H1 (cell line): ENCODE measurements at regions not wholly inside any gene's neighbourhood (a gene's known extent, or its start where the extent isn't known, plus 50 kb on each side); places are given as distances from the start of the nearest gene placed in this dataset.

Experiments
- CTCF ChIA-PET: fragments of 300-600 bp; sonication (Branson Sonifier 250); formaldehyde crosslinking; loops from one replicate; lab custom pipeline; 2021; ENCODE audit not compliant: partially characterized antibody; lab: Charles Lee
- POLR2A ChIA-PET: fragments of 300-600 bp; sonication (Branson Sonifier 250); formaldehyde crosslinking; loops from one replicate; lab custom pipeline; 2021; ENCODE audit warnings: inconsistent platforms; ENCODE audit not compliant: partially characterized antibody; lab: Charles Lee
- DNase-seq, 2 experiments: peaks; one replicate each; pipeline versions ENCODE4 v3.0.0 to v3.0.0-alpha.2; 2010 to 2022; ENCODE audit warnings: low spot score in 2 of 2, low read depth in 1 of 2, mixed read lengths in 1 of 2
- FAIRE-seq: peaks from 2 replicates; lab custom pipeline; 2011; peaks lifted over from hg19 to GRCh38; lab: Jason Lieb, UNC
- H2AFZ ChIP-seq: 2 replicates; pipeline ENCODE4 v1.8.1; 2012; ENCODE audit warnings: low read length, inconsistent platforms
- H2AK5ac ChIP-seq: 2 replicates; pipeline ENCODE4 v1.6.1; 2013; ENCODE audit warnings: low read depth, low read length
- H2BK120ac ChIP-seq: replicated peaks from 2 replicates; pipeline ENCODE3; 2013; ENCODE audit warnings: low read depth, low read length, inconsistent platforms
- H2BK12ac ChIP-seq: 2 replicates; pipeline ENCODE4 v1.6.1; 2013; ENCODE audit warnings: low read depth, low read length
- H2BK15ac ChIP-seq: 2 replicates; pipeline ENCODE4 v1.6.1; 2013; ENCODE audit warnings: low read length
- H2BK20ac ChIP-seq: 2 replicates; pipeline ENCODE4 v1.6.1; 2013; ENCODE audit warnings: low read length
- H2BK5ac ChIP-seq: 2 replicates; pipeline ENCODE4 v1.6.1; 2013; ENCODE audit warnings: low read depth, low read length
- H3K14ac ChIP-seq: 2 replicates; pipeline ENCODE4 v1.6.1; 2013; ENCODE audit warnings: inconsistent platforms; ENCODE audit not compliant: insufficient read length
- H3K18ac ChIP-seq: 2 replicates; pipeline ENCODE4 v1.6.1; 2013; ENCODE audit warnings: low read length; ENCODE audit errors: extremely low read depth
- H3K23ac ChIP-seq: 2 replicates; pipeline ENCODE4 v1.6.1; 2013; ENCODE audit warnings: inconsistent platforms; ENCODE audit not compliant: insufficient read length
- H3K23me2 ChIP-seq: 2 replicates; pipeline ENCODE4 v1.6.1; 2013; ENCODE audit warnings: low read depth, low read length
- H3K27ac ChIP-seq: 2 replicates; pipeline ENCODE4 v1.6.1; 2011; ENCODE audit warnings: low read depth, low read length, inconsistent platforms
- H3K27me3 ChIP-seq, 4 experiments: replicated peaks in 1 of 4; 1 replicate in 1 of 4; 2 replicates in 3 of 4; pipeline versions ENCODE4 v1.6.1 to v1.8.1; 2011 to 2013; ENCODE audit warnings: low read length in 3 of 4, mild to moderate bottlenecking in 3 of 4, inconsistent platforms in 2 of 4, mixed read lengths in 2 of 4, moderate library complexity in 1 of 4; ENCODE audit not compliant: control insufficient read depth in 3 of 4, insufficient read depth in 3 of 4; ENCODE audit errors: extremely low read depth in 1 of 4
- H3K36me3 ChIP-seq, 4 experiments: 2 replicates each; pipeline versions ENCODE4 v1.6.1 to v1.8.1; 2011 to 2013; ENCODE audit warnings: mild to moderate bottlenecking in 4 of 4, low read length in 3 of 4, moderate library complexity in 2 of 4, control low read depth in 1 of 4, inconsistent platforms in 1 of 4; ENCODE audit not compliant: insufficient read depth in 4 of 4, control insufficient read depth in 2 of 4
- H3K4ac ChIP-seq: replicated peaks from 2 replicates; pipeline ENCODE3; 2013; ENCODE audit warnings: low read length, low read depth, mixed read lengths, inconsistent platforms; ENCODE audit not compliant: insufficient read length
- H3K4me1 ChIP-seq, 4 experiments: replicated peaks in 1 of 4; 1 replicate in 1 of 4; 2 replicates in 3 of 4; pipeline versions ENCODE4 v1.6.1 to v1.8.1; 2011 to 2013; ENCODE audit warnings: low read length in 3 of 4, inconsistent platforms in 2 of 4, mixed read lengths in 1 of 4; ENCODE audit not compliant: insufficient read depth in 4 of 4, control insufficient read depth in 3 of 4
- H3K4me2 ChIP-seq, 2 experiments: 2 replicates each; pipeline versions ENCODE4 v1.6.1 to v1.8.1; 2011 to 2013; ENCODE audit warnings: low read depth in 2 of 2, low read length in 2 of 2, control low read depth in 1 of 2, inconsistent platforms in 1 of 2, mild to moderate bottlenecking in 1 of 2; ENCODE audit not compliant: insufficient read depth in 1 of 2
- H3K4me3 ChIP-seq, 4 experiments: fragments of 200-600, 300-600 bp in 1 of 4; sonication (generic), shearing (Covaris generic), sonication (Bioruptor Twin) in 1 of 4; 2 replicates each; pipeline versions ENCODE4 v1.5.1 to v1.8.1; 2011 to 2016; ENCODE audit warnings: low read length in 4 of 4, low read depth in 3 of 4, control low read depth in 2 of 4, inconsistent platforms in 2 of 4, mild to moderate bottlenecking in 2 of 4, mixed read lengths in 1 of 4, moderate library complexity in 1 of 4; ENCODE audit not compliant: insufficient read depth in 2 of 4; ENCODE audit errors: extremely low read depth in 1 of 4
- H3K56ac ChIP-seq: replicated peaks from 2 replicates; pipeline ENCODE3; 2013; ENCODE audit warnings: low read depth, mild to moderate bottlenecking, mixed read lengths, low read length, inconsistent platforms; ENCODE audit not compliant: insufficient read length
- H3K79me1 ChIP-seq: 2 replicates; pipeline ENCODE4 v1.6.1; 2013; ENCODE audit warnings: low read depth, low read length, control low read depth
- H3K79me2 ChIP-seq, 2 experiments: 2 replicates each; pipeline versions ENCODE4 v1.6.1 to v1.8.1; 2012 to 2013; ENCODE audit warnings: low read length in 2 of 2, mild to moderate bottlenecking in 2 of 2, inconsistent platforms in 1 of 2; ENCODE audit not compliant: insufficient read depth in 2 of 2, control insufficient read depth in 1 of 2
- H3K9ac ChIP-seq, 4 experiments: replicated peaks in 1 of 4; 1 replicate in 1 of 4; 2 replicates in 3 of 4; pipeline versions ENCODE4 v1.6.1 to v1.8.1; 2011 to 2013; ENCODE audit warnings: low read depth in 3 of 4, low read length in 3 of 4, control low read depth in 2 of 4, mild to moderate bottlenecking in 2 of 4, moderate library complexity in 2 of 4, inconsistent platforms in 1 of 4; ENCODE audit errors: extremely low read depth in 1 of 4
- H3K9me3 ChIP-seq, 2 experiments: 2 replicates each; pipeline versions ENCODE4 v1.6.1 to v1.8.1; 2012 to 2013; ENCODE audit warnings: mild to moderate bottlenecking in 2 of 2, moderate library complexity in 2 of 2, control low read depth in 1 of 2, inconsistent platforms in 1 of 2, low read depth in 1 of 2, low read length in 1 of 2, mixed read lengths in 1 of 2; ENCODE audit not compliant: insufficient read depth in 2 of 2
- H4K20me1 ChIP-seq, 2 experiments: replicated peaks in 1 of 2; 2 replicates each; pipeline versions ENCODE3 to v1.8.1; 2011 to 2013; ENCODE audit warnings: inconsistent platforms in 2 of 2, low read length in 2 of 2, mild to moderate bottlenecking in 1 of 2; ENCODE audit not compliant: insufficient read depth in 2 of 2, control insufficient read depth in 1 of 2
- H4K5ac ChIP-seq: 2 replicates; pipeline ENCODE4 v1.6.1; 2013; ENCODE audit warnings: low read length, low read depth, mixed read lengths, inconsistent platforms; ENCODE audit not compliant: insufficient read length
- H4K8ac ChIP-seq: 2 replicates; pipeline ENCODE4 v1.8.0; 2013; ENCODE audit warnings: mild to moderate bottlenecking, moderate library complexity, low read length, inconsistent platforms; ENCODE audit not compliant: insufficient read depth; ENCODE audit errors: extremely low read depth
- H4K91ac ChIP-seq: replicated peaks from 2 replicates; pipeline ENCODE3; 2013; ENCODE audit warnings: low read length, mixed read lengths, inconsistent platforms; ENCODE audit not compliant: insufficient read length
- CREB1 ChIP-seq: IDR thresholded peaks from 2 replicates; pipeline ENCODE4 v1.6.1; 2012; ENCODE audit warnings: inconsistent platforms
- RBBP5 ChIP-seq: IDR thresholded peaks from 2 replicates; pipeline ENCODE4 v1.7.1; 2012; ENCODE audit warnings: low read depth, mild to moderate bottlenecking, inconsistent platforms, low read length, moderate library complexity, borderline replicate concordance
- SIX5 ChIP-seq: IDR thresholded peaks from 2 replicates; pipeline ENCODE4 v1.6.1; 2011; ENCODE audit warnings: mild to moderate bottlenecking, low read depth, low read length
- WGBS, 2 experiments: shearing (Covaris generic) in 1 of 2; methylation state at CpG; one replicate each; pipeline versions ENCODE4 v1.1.6 to v1.1.7; 2013 to 2015; ENCODE audit warnings: low lambda C conversion rate in 2 of 2, mixed read lengths in 2 of 2, inconsistent platforms in 1 of 2, low coverage in 1 of 2, missing lambda C conversion rate in 1 of 2; ENCODE audit not compliant: insufficient replicate concordance in 2 of 2, insufficient coverage in 1 of 2, insufficient read length in 1 of 2; ENCODE audit errors: extremely low coverage in 1 of 2, missing lambda C conversion rate in 1 of 2; 5-methylcytosine and 5-hydroxymethylcytosine counted together

DNA sequence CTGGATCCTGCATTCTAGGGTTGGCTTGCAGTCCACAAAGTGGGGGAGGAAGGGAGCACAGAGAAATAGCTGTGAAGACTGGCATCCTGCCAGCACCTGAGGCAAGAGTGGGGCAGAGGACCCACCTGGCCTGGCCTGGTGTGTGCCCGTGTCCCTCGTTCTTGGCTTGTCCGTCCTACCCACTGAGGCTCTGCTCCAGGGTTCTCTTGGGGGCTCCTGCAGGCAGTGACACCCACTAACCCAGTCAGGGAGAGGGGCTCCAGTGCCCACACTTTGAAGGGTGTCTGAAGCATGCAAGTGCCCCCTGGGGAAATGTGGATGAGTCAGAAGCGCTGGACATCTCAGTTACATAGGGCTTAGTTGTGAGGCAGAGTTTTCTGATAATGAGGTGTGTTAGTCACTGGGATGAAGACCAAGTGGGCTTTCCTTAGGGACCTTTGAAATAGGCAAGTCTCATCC, 79.4 kb downstream of the SLC4A3 start:
- no peak overlapping the region for H3K27ac ChIP-seq
- TF ChIP-seq CREB1 (no peak), SIX5 (no peak), RBBP5 (no peak)
- no peak overlapping the region for H4K91ac ChIP-seq
- peaks cover 1 to 10% (median 7%) of the 10 kb centered on the region in 4 experiments; a peak in 5 of 7 replicates for H3K4me1 ChIP-seq
- ChIA-PET CTCF (interaction anchor here (1.0 to 3.7 kb wide), 3 partner anchors 17 to 143 kb away, joined by 3 to 25 read pairs (median 3); no protein-coding TSS in a partner anchor), POLR2A (no interaction called here)
- 0 out of 7 replicates have a peak, but pooled peaks cover 0 to 2% (median 0%) of the 10 kb centered on the region in 4 experiments for H3K27me3 ChIP-seq
- no peaks in the 10 kb centered on the region for H3K23me2 ChIP-seq
- no peak overlapping the region for H4K5ac ChIP-seq
- H3K79me1 ChIP-seq = no peaks in the 10 kb centered on the region
- H3K9ac ChIP-seq = no peak overlapping the region
- H2AK5ac ChIP-seq = no peak overlapping the region
- peak overlapping the region; percentile 51; the same call in 1 of the 2 replicates for H2BK12ac ChIP-seq
- FAIRE-seq = no peak
- H2BK120ac ChIP-seq = no peak overlapping the region
- no peaks in the 10 kb centered on the region for H3K36me3 ChIP-seq
- peak overlapping the region; percentile 3; the same call in 1 of the 2 replicates for H2BK20ac ChIP-seq
- H4K20me1 ChIP-seq = no peaks in the 10 kb centered on the region
- no peak overlapping the region for H3K4me3 ChIP-seq
- H3K23ac ChIP-seq = no peak overlapping the region
- 0 out of 2 replicates have a peak overlapping the region, but pooled peaks have one; percentile 23 for H2BK5ac ChIP-seq
- no peak overlapping the region for H3K14ac ChIP-seq
- H2AFZ ChIP-seq = no peak overlapping the region
- no peak overlapping the region; the same call in 1 of the 2 replicates for H3K18ac ChIP-seq
- no peak overlapping the region for H3K4ac ChIP-seq
- H4K8ac ChIP-seq = no peak overlapping the region
- no peak overlapping the region for H3K56ac ChIP-seq
- WGBS, 2 experiments = 90% methylated on average over 4 of the region's 4 CpGs; no CpG with 5 or more reads in 1 of the 2 experiments
- peak in 1 of 2 experiments; percentile 41 for DNase-seq
- no peaks in the 10 kb centered on the region for H3K79me2 ChIP-seq
- H3K4me2 ChIP-seq = 0 out of 4 replicates have a peak overlapping the region, but pooled peaks of 1 of the 2 experiments have one; percentile 13
- H2BK15ac ChIP-seq = peak overlapping the region; percentile 55; the same call in 1 of the 2 replicates
- no peaks in the 10 kb centered on the region for H3K9me3 ChIP-seq
